NCI-H748 treated with DMSO at 0.1 percent for 48 hours (cell line): ENCODE measurements at regions not wholly inside any gene's neighbourhood (a gene's known extent, or its start where the extent isn't known, plus 50 kb on each side); places are given as distances from the start of the nearest gene placed in this dataset.
"Not testable (repeated sequence)": the region's sequence is repeated elsewhere in the genome, so short reads cannot be mapped to it uniquely, and the experiment has no call there.

ENCODE experiments used
- DNase-seq: peaks from one replicate; lab custom pipeline; 2025; lab: John Stamatoyannopoulos, UW

DNA sequence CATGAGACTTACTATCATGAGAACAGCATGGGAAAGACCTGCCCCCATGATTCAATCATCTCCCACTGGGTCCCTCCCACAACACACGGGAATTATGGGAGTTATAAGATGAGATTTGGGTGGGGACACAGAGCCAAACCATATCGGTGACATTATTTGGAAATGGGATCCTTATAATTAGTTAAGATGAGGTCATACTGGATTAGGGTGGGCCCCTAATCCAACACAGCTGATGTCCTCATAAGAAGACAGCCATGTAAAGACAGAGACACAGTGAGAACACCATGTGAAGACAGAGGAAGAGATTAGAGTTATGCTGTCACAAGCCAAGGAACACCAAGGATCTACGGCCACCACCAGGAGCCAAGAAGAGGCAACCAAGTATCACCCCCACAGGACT, 161.7 kb downstream of the SPTSSA start:
- DNase-seq, result no peak

DNA sequence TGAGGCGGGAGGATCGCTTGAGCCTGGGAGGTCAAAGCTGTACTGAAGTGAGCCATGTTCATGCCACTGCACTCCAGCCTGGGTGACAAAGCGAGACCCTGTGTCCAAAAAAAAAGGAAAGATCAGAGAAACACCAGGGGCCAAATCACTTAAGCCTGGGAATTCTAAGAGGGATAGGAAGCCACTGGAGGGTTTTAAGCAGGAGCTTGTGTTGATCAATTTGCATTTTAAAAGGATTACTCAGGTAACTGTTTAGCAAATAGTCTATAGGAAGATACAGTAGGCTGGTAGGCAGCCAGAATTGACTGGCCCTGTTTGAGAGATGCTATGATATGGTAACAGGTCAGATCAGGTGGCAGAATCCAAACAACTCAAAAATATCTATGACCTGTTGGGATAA, 162.7 kb downstream of the SPTSSA start:
- DNase-seq, result no peak

DNA sequence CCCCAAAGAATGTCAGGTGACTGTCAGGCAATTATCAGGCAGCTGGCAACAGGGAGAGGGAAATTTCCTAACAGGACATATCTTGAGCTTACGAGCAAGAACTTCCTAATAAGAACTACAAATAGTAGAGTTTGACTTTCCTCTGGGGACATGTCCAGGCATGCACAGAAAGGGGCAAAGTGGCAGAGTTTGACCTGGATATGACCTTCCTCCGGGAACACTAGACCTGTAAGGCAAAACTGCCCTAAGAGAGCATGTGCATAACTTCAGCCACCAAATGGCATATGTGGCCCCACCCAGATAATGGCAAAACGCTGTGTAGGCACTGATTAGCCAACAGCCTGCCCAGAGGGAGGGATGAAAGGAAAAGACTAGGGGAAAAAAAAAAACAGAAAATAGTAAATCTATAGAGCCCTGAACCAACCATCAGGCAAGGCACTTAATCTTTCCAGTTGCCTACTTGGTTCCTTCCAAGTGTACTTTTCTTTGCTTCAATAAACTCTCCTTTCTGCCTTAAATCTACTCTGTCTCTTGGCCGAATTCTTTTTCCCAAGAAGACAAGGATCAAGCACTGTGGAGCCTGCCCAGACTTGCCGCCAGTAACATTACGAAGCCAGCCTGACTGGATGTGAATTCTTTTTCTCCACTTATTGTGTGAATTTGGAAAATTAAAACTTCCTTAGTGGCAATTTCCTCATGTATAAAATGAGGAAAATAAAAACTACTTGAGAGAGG, 164.1 kb downstream of the SPTSSA start:
- no peak for DNase-seq

DNA sequence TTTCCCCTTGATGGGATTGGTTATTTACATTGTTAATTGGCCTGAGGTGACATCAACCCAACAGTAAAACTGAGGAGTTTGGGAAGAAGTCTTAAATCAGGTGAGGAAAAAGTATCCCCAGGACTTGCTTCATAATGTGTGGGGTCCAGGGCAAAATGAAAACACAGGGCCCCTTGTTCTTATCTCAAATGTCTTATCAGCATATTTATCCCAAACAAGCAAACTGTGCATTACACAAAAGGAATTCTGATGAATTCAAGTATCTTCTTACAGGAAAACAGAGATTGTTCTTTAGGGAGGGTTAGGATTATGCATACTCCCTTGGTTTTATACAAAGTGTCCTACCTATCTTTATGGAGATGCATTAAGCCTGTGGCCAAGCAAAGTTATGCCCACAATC, 178.4 kb downstream of the SPTSSA start:
- DNase-seq, result no peak

DNA sequence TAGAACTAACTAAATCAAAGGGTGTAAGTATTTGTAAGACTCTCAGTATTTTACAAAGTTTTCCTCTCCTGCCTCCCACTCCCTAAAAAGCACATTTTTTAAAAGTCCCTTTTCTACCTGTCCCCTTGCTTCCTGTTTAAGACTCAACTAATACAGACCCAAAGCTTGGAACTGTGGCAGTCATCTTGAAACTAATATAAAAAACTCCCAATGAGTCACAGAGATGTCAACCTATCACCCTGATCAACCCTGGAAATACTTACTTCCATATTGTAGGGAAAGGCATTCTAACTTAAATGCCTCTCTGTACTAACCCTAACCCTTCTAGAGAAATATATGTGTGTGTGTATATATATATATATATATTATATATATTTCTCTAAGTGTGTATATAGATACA, 184.8 kb downstream of the SPTSSA start:
- DNase-seq, result no peak

DNA sequence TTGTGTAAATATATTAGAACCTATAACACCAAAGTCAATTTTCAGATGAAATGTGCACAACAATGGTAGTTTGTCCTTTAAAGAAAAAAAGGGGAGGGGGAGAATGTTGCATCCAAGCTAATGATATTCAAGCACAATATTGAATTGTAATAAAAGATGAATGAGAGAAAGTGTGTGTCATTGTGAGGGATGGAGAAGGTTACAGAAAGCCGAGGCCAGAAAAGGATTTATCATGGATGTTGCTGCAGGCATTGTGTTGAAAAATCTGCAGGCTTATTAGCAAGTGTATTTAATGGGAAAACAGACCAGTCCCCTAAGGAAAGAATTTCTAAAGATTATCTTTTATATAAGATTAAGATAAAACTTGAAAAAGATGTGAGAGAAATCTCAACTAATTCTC, 186.5 kb downstream of the SPTSSA start:
- DNase-seq, result no peak

DNA sequence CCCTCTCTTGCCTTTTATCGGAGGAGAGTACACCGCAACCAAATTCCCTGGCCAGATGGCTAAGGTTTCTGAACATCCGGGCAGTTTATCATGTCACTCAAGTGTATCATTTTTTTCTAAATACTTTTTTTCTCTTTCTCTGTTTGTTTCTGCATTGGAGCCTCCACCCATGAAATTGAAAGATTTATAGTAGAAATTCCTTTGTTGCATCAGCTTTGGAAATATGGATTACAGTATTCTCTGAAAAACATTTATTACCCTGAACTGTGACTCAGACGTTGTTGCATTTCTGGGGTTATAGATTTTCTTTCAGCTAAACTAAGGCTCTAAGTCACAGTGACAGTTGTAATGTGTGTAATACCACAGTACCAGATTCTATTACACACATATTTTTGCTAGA, 187.0 kb downstream of the SPTSSA start:
- no peak for DNase-seq

DNA sequence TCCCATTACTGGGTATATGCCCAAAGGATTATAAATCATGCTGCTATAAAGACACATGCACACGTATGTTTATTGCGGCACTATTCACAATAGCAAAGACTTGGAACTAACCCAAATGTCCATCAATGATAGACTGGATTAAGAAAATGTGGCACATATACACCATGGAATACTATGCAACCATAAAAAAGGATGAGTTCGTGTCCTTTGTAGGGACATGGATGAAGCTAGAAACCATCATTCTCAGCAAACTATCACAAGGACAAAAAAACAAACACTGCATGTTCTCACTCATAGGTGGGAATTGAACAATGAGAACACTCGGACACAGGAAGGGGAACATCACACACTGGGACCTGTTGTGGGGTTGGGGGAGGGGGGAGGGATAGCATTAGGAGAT, 188.3 kb downstream of the SPTSSA start:
- not testable (repeated sequence) for DNase-seq

DNA sequence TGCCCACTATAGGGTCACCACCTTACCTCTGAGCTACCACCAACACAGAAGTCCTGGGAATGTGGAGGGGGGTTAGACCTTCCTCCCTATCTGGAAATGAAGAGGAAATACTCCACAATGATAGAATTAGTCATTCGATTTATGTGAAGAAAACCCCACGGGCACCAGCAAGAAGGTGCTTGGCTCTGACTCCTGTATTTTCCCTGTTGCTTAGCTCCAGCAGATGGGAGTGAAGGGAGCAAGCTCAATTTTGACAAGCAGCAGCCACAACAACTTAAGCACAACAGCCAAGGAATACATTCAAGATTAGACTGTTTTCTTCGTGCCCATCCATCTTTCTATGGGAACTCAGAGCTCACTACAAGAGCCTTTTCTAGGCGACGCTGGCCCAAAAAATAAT, 191.7 kb downstream of the SPTSSA start:
- no peak for DNase-seq

DNA sequence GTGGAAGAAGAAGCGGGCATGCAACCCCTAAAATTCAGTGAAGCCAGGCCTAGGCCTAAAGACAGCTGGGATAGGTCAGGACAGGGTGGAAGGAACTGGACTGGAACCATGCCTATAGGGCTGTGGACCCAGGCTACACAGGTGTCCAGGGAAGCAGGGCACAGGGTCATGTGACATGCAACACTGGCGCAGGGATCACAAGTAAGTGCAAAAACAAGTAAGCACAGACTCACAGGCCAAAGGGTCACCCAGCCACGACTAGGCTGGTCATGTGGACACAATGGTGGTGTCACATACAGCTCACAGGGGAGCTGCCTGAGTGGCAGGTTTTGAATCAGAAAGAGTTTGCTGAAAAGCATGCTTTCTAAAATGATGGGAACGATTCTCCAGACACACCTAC, 195.7 kb downstream of the SPTSSA start:
- no peak for DNase-seq

DNA sequence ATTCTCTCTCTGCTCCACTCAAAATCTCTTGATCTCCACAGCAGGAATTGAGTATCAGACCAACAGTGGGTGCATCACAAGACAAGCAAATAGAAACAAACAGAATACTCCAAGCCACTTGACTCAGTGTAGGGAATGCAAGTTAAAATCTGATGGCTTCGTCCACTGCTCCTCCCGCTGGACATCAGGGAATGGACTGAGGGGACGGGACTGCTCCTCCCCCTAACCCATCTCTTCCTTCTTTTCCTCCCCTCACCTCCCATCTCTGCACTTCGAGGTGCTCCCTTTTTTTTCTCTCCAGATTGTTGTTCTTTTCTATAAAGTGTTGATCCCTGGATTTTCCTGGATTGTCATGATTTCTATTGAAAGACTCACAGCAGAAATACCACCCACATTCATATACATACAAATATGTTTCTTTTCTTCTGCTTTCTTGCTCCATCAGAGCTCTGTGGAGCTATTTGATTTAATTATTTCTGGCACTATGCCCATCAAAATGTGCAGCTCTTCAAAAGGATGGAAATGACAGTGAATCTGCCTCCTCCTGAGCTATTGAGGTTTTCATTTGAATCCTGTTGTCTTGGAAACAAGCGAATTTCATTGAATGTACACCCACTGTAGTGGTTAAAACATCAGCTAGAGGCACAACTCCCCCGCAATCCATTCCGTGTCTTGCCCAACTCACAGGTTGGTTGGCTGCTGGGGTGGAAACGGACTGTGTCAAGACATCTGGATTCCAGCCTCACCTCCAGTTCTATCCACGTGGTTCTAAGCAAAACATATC, 199.7 kb downstream of the SPTSSA start:
- DNase-seq, result peak; percentile 61

DNA sequence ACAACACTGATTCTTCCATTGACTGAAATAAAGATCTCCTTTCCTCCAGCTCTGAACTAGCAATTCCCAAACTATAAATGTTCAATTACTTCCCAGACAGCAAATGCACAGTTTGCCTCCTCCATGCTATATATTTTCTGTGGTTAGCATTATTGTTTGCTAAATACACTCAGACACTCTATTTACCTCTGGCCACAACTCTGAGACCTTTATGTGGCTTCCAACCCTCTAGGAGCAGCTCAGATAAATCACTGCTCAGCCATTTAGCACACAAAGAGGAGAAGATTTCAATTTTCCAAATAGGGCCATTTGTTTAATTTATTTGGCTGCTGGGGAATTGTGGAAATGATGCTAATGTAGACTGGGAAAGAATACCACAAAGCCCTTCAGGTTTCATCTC, 202.0 kb downstream of the SPTSSA start:
- DNase-seq, result no peak

DNA sequence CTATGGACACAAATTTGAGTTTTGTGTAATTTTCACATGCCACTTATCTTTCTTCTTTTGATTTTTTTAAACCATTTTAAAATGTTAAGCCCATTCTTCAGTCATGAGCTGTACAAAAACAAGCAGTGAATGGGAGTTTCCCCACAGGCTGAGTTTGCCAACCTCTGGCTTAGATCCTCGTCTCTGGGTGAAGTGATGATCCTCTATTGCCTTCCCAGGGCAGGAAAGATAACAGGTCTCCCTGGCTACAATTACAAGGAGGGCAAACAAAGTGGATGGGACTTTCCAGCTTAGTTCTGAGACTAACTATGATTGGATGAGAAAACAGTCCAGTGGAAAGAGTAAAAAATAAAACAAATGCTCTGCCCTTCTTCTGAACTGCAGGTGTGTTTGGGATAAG, 203.7 kb downstream of the SPTSSA start:
- DNase-seq, result no peak

DNA sequence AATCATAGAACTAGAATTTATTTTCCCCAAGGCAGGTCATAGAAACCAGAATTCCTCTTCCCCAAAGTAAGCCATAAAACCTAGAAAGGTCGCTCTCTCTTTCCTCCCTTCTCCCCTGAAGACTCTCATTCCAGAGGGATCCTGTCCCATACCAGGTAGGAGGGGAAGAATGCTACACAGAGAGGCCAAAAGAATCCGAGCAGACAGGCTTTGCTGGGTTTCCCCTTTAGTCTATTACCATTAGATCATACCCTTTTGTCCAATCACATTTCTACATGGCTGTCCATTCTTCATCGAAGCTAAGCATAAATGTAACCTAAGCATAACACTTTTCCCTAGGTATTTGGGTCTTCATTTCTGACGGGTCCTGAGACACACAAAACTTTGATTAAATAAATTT, 204.5 kb downstream of the SPTSSA start:
- no peak for DNase-seq

DNA sequence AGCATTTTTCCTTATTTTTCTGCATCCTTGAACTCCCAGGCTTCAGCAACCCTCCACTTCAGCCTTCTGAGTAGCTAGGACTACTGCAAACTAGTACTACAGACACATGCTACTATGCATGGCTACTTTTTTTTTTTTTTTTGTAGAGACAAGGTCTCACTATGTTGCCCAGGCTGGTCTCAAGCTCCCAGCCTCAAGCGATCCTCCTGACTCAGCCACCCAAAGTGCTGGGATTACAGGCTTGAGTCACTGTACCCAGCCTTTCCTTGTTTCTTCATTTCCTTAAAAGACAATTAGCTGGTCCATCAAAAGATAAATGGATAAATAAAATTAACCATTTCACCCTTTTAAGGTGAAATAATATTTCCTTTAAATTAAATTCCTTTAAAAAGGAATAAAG, 205.8 kb downstream of the SPTSSA start:
- no peak for DNase-seq

DNA sequence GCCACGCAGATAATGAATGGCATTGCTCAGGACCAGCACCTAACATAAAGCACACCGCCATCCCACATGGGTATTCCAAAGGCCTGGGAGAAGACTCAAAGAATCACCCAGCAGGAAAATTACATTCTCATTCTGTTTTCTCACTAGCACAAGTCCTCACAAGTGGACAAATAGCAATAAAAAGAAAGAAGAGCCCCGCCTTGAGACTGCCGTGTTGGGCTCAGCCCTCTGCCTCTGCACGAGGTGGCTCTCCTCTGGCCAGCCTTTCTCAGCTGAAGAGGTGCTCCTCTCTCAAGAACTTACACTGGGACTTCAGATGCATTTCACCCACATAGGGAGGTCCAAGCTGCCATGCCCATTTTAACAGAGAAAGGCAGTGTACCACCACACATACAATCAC, 207.5 kb downstream of the SPTSSA start:
- no peak for DNase-seq

DNA sequence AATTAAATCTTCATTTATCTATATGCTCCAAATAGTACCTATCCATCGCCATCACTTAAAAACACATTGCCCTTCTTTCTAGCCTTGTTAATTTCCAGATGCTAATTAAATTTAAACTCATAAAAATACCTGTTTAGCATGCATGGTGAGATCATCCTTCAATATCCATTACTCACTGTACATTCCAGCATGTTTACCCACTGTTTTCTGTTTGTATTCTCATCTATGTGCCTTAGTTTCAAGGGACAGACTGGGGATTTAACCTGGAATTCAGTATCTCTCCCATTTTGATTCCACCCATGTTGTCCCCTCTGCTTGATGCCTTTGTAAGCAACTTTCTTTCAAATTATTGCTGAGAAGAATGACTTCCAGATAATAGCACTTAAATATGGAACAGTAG, 208.0 kb downstream of the SPTSSA start:
- no peak for DNase-seq

DNA sequence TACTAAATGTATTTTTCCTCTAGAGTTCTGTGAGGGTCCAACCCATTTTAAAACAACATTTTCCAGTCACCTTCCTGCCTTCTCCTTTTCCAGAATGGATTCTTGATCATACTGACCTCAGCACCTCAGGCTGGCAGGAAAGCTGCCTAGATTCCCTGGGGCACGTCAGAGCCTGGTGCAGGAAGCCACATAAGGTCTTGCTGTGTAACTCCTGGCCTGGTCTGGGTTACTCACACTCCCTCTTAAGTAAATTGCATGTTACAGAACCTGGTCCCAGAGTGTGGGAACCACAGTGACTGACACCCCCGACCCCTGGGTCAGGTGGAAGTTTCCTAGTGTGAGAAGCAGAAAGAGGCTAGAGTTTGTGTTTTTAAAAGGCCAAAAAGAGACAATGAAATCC, 209.8 kb downstream of the SPTSSA start:
- no peak for DNase-seq

DNA sequence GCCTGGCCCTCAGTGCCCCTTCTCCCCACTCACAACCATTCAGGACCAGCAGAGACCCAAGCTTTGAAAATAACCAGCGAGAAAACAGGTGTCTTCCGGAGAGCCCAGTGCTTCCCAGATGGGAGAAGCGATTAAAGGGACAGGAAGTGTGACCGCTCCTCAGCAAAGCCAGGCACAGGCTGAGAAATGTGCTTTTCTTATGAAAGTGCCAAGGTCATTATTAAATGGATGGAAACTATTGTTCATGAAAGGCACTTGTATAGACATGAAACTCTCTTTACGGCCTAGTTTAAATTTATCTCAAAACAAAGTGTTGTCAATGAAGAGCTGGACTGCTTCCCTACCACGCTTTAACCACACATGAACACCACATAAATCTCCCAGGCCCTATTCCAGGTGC, 210.4 kb downstream of the SPTSSA start:
- no peak for DNase-seq

DNA sequence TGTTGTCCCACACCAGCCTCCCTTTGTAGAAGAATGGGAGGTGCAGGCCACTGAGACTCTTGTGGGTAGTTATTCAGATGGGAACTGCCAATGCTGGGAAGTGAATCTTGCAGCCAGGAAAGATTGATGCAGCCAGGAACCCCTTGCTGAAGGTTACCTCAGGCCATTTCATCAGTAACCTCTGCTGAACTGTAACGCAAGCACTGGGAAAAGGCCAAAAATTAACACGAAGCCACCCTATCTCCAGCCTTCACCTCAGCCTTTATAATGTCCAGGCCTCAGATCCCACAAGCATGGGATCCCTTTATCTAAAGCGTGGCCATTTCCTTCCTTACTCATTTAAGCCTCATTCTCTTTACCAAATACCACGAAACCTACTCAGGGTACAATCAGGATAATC, 211.1 kb downstream of the SPTSSA start:
- no peak for DNase-seq

DNA sequence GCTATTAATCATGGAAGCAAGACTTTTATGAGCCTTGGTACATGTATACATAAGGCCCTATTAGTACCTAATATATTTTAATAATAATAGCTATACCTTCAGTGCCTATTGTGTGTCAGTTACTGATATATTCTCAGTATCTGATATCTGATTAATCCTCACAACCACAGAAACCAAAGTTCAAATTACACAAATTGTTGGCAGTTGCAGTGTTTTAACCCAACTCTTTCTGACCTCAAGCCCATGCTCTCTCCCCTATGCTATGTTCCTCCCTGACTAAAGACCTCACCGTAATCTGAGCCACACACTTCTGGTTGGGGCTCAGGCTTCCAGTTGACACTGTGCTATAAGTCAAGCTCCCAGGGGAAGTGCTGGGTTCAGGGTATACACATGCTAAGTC, 214.4 kb downstream of the SPTSSA start:
- DNase-seq, result no peak

DNA sequence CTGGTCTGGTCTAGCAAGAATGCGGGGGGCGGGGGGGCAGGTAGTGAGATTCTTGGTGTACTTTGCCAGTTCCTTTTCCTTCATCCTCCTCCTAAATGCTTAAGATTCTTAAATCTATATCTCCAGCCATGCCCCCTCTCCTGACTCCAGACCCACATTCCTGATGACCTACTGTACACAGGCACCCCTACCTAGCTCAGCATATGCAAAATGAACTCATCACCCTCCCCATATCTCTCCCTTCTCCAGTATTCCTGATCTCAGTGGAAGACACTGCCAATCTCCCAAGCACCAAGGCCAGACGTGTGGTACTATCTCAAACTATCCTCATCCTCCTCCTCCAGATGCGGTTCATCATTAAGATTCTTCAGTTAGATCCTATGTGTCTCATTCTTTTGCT, 215.8 kb downstream of the SPTSSA start:
- DNase-seq, result no peak

DNA sequence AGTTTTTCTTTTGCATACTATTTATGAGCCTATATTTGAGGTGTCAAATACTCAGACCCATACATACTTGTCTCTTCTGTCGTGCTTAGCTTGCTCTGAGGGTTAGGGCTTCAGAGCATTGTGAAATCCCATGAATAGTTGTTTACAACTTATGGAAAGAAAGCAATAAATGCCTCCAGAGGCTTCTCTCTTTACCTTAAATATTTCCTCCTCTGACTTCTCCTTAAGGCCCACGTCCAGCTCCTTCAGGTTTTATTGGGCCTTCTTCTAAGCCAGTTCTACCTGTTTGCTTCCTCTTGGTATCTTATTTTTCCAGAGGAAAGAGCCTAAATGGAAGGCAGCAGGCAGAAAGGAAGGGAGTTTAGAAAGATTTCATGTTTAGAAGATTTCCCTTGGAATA, 218.6 kb downstream of the SPTSSA start:
- no peak for DNase-seq

DNA sequence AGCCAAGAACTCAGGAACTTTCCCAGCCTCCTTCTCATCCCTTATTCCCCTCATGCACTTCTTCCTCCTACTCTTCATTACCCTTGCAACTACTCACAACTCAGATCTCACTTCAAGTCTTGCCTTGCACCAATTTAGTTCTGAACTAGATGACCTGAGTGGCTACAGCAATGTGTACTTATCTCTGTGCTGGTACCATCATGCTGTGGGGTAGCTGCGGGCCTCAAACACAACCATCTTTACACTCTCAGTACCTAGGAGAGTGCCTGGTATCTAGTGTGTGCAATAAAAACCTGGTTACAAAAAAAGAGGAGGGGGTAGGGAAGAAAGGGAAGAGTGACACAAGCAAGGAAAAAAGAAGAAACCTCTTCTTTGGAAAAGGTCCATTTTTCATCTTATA, 219.0 kb downstream of the SPTSSA start:
- DNase-seq, result no peak
